NB4 (cell line): ENCODE measurements at regions not wholly inside any gene's neighbourhood (a gene's known extent, or its start where the extent isn't known, plus 50 kb on each side); places are given as distances from the start of the nearest gene placed in this dataset.

Source experiments
- POLR2A ChIP-seq: IDR thresholded peaks from 2 replicates; pipeline ENCODE4 v1.6.1; 2011; ENCODE audit warnings: mild to moderate bottlenecking; ENCODE audit not compliant: insufficient read length; ENCODE audit errors: extremely low read depth
- TF ChIP-seq, protein P1 (sequence below): IDR thresholded peaks from one replicate; pipeline ENCODE4 v1.5.1; 2012; ENCODE audit warnings: low read depth, low read length
- TF ChIP-seq, protein P2 (sequence below): IDR thresholded peaks from 2 replicates; pipeline ENCODE4 v1.6.1; 2011; ENCODE audit warnings: low read depth, low read length

DNA sequence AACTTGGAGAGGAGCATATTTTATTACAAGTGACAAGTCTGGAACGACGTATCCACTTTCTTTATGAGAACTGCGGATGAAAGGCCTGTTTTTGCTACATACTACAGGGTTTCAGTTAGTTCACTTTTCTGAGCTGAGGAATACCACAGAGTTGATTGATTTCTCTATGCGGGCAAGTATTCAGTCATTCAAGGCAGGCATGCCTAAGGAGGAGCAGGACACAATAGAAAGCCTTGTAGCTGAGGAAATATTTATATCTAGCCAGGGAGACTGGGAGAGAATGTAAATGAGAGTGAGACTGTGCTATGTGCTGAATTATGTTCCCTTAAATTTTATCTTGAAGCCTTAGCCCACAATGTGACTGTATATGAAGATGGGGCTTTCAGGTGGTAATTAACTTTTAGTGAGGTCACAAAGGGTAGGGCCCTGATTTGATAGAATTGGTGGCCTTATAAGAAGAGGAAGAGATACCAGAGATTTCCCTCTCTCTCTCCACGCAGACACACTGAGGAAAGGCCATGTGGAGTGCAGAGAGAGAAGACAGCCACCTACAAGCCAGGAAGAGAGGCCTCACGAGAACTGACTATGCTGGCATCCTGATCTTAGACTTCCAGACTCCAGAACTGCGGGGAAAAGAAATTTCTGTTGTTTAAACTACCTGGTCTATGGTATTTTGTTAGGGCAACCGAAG, 459.0 kb upstream of the ATP2B1 start:
- TF ChIP-seq POLR2A = no peak
- TF ChIP-seq, protein P1, sequence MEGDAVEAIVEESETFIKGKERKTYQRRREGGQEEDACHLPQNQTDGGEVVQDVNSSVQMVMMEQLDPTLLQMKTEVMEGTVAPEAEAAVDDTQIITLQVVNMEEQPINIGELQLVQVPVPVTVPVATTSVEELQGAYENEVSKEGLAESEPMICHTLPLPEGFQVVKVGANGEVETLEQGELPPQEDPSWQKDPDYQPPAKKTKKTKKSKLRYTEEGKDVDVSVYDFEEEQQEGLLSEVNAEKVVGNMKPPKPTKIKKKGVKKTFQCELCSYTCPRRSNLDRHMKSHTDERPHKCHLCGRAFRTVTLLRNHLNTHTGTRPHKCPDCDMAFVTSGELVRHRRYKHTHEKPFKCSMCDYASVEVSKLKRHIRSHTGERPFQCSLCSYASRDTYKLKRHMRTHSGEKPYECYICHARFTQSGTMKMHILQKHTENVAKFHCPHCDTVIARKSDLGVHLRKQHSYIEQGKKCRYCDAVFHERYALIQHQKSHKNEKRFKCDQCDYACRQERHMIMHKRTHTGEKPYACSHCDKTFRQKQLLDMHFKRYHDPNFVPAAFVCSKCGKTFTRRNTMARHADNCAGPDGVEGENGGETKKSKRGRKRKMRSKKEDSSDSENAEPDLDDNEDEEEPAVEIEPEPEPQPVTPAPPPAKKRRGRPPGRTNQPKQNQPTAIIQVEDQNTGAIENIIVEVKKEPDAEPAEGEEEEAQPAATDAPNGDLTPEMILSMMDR = no peak
- TF ChIP-seq, protein P2, sequence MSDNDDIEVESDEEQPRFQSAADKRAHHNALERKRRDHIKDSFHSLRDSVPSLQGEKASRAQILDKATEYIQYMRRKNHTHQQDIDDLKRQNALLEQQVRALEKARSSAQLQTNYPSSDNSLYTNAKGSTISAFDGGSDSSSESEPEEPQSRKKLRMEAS = no peak
